Adipose tissue (tissue), 3 donors: ENCODE measurements at regions not wholly inside any gene's neighbourhood (a gene's known extent, or its start where the extent isn't known, plus 50 kb on each side); places are given as distances from the start of the nearest gene placed in this dataset.

Experiments
- H3K27ac ChIP-seq: one replicate; pipeline ENCODE4 v1.5.1; 2013; ENCODE audit warnings: low read depth, low read length
- WGBS, 3 donors: extraction: QIAGEN DNeasy Blood & Tissue Kit; methylation state at CpG; one replicate each; pipeline ENCODE4 v1.1.7; 2013; 5-methylcytosine and 5-hydroxymethylcytosine counted together
- donor health status: healthy with polysubstance abuse.
- donor health status: Bipolar disorder and iron deficiency.
- donor health status: healthy.

DNA sequence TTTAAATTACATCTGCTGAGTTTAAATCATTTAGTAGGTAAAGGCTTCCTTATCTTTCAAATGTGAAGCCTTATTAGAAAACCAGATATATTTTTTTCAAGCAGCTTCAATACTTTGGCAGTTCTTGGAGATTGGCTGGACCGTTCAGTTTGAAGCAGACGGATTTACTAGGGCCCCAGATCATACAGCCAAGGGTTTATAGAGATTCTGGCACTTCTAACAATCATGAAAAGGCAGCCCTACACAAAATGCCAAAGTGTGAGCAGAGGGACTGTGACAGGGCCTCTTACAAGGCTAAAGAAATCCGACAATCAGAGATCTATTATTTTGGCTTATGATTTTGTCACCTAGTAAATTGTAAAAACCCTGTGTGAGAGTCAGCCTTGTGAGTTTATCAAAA, 162.8 kb upstream of the SLC38A2 start:
- 71 to 83% (median 82%) methylated on average over 3 of the region's 3 CpGs for WGBS, 3 donors

GRCh38 chr12:46534327-46534840, 161.8 kb upstream of the SLC38A2 start:
- no peak overlapping the region for H3K27ac ChIP-seq
- WGBS, 3 donors, result 51 to 92% (median 69%) methylated on average over 1 of the region's 1 CpG

More for the DNA sequence above, 162.8 kb upstream of the SLC38A2 start:
- no peak overlapping the region for H3K27ac ChIP-seq

DNA sequence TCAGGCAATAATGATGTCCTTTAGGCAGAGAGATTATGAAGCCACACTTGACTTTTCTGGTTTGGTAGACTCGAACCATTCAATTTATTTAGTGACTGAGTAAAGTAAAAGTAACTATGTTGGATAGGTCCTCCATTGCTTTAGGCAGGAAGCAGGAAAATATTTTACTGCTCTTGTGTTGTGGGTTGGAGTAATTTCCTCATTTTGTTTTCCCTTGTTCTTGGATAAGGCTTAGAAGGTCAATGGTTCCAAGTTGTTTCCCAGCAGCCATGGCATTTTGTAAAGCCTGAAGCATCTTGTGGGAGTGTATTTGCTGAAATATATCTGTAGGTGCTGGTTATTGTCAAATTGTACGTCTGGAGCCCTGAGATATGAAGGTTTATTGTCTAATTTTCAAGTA, 161.2 kb upstream of the SLC38A2 start:
- 55 to 75% (median 71%) methylated on average over 2 of the region's 2 CpGs for WGBS, 3 donors
- H3K27ac ChIP-seq, result no peak overlapping the region

- H3K27ac ChIP-seq, result no peak overlapping the region
- 95 to 99% (median 98%) methylated on average over 3 of the region's 3 CpGs for WGBS, 3 donors
Observed at GRCh38 chr12:46531804-46532203, 159.2 kb upstream of the SLC38A2 start.

DNA sequence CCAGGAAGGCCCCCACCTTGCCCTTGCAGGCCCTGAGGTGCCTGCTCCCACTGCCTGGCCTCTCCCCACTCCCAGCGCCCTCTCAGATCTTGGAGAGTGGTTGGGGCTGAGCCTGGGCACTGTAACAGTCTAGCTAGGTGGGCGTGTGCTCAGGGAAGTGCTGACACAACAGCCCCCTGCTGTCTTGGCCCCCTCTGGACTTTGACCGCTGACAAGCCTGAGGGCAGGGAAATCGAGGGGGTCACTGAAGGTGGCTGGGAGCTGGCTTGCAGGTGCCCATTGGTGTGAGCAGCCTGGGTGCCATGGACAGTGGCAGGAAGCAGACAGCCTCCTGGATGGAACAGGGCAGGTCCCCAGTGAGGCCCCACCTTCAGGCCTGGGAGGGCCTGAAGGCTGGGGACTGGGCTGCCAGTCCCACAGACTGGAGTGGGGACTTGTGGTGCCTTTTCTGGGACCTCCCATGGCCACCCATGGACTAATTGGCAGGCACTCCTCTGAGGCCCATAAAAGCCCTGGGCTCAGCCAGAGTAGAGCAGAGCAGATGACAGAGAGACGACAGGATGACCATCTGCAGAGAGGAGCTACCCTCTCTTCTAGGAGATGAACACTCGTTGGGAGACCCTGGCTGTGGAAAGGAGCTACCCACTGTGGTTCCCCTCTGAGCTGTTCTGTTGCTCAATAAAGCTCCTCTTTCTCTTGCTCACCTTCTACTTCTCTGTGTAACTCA, 158.6 kb upstream of the SLC38A2 start:
- WGBS, 3 donors, result 94 to 96% (median 95%) methylated on average over 6 of the region's 6 CpGs
- no peak overlapping the region for H3K27ac ChIP-seq

DNA sequence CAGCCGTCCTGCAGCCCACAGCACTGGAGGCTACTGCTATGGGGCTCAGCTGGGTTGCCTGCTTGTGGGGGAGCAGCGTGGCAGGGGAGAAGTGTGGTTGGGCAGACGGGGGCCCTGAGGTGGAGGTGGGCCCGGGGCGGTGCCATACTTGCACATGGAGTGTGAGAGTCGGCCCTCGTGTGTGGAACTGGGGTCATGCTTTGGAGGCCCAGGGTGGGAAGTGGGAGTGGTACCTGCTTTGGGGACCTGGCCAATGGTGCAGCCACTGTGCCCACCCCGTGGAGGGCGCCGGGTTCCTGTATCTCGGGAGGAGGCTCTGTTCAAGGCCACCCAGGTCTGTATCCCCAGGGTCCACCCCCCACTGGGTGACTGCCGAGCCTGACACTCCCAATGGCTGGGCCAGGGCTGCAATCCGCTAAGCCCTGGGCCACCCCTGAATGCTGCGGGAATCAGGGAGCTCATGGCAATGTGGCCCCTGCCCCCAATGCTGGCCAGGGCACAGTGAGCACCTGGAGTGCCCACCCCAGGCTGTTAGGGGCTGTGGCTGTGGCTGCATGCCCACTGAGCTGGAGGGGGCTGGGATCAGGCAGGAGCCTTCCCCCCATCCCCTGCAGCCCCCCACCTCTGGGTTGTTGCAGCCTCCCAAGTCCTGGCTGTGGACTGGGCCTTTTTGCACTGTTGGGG, 157.9 kb upstream of the SLC38A2 start:
- 94 to 97% (median 97%) methylated on average over 14 of the region's 14 CpGs for WGBS, 3 donors
- no peak overlapping the region for H3K27ac ChIP-seq

DNA sequence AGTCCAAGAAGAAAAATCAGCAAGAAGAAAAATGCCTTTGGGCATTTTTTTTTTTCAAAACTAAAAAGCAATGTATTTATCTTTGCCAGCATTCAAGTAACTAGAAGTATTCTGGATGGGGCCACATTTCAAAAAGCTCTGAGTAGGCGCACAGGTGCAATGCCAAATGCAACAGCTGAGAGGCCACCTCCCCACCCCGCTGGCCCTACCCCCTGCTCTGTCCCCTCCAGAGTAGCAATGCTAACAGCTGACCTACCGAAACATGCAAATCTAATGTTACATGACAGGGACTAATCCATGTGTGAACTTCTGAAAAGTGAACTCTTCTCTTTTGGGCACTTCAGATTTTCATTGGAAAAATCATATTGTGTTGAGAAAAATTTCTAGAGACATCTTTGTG, 153.7 kb upstream of the SLC38A2 start:
- H3K27ac ChIP-seq, result no peak overlapping the region
- WGBS, 3 donors, result 67 to 87% (median 80%) methylated on average over 3 of the region's 3 CpGs

DNA sequence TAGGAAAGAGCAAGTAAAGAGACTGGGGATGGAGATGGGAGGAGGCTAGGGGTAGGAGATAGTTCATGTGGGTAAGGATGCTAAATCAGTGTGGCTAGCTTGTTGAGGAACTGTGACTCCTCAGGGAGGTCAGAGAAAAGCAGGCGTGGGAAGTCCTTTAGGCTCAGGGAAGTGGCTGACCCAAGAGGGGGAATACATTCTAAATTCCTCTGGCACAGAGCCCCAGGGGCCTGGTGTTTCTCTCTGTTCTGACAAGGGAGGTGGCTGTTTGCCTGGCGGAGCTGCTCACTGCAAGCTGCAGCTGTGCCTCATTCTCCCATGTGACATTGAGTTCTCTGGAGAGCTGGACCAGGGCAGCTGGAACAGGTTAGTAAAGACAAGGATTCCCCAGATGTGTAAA, 152.2 kb upstream of the SLC38A2 start:
- WGBS, 3 donors, result 54 to 64% (median 56%) methylated on average over 2 of the region's 2 CpGs
- H3K27ac ChIP-seq, result no peak overlapping the region

GRCh38 chr12:46523863-46524770, 151.5 kb upstream of the SLC38A2 start:
- H3K27ac ChIP-seq, result no peak overlapping the region
- 71 to 82% (median 75%) methylated on average over 10 of the region's 10 CpGs for WGBS, 3 donors

DNA sequence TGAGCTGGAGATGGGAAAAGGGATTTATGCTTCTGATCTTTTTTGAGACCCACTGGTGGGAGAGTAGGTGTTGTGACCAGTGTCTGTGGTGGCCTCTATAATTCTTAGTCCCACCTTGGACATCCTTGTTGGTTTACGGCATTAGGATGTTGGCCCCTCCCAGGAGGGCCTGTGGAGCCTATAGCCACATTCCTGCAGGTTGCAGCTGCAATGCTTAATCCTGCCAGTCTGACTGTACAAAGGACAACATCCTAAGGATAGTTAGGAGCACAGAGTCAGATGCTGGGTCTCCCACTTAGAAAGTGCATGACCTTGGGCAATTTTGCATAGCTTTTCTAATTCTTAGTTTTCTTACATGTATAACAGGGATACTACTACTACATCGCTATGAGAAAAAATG, 150.9 kb upstream of the SLC38A2 start:
- 87 to 90% (median 89%) methylated on average over 2 of the region's 2 CpGs for WGBS, 3 donors
- H3K27ac ChIP-seq, result no peak overlapping the region

- H3K27ac ChIP-seq, result no peak overlapping the region
- WGBS, 3 donors, result 15 to 59% (median 34%) methylated on average over 1 of the region's 1 CpG
Observed at GRCh38 chr12:46522071-46522470, 149.5 kb upstream of the SLC38A2 start.

GRCh38 chr12:46521145-46521544, 148.6 kb upstream of the SLC38A2 start:
- WGBS, 3 donors, result 89 to 93% (median 93%) methylated on average over 2 of the region's 2 CpGs
- no peak overlapping the region for H3K27ac ChIP-seq

GRCh38 chr12:46519407-46519806, 146.8 kb upstream of the SLC38A2 start:
- no peak overlapping the region for H3K27ac ChIP-seq
- WGBS, 3 donors, result 99 to 100% (median 100%) methylated on average over 1 of the region's 1 CpG

GRCh38 chr12:46518729-46519128, 146.2 kb upstream of the SLC38A2 start:
- WGBS, 3 donors, result 71 to 78% (median 78%) methylated on average over 3 of the region's 3 CpGs
- H3K27ac ChIP-seq, result no peak overlapping the region

DNA sequence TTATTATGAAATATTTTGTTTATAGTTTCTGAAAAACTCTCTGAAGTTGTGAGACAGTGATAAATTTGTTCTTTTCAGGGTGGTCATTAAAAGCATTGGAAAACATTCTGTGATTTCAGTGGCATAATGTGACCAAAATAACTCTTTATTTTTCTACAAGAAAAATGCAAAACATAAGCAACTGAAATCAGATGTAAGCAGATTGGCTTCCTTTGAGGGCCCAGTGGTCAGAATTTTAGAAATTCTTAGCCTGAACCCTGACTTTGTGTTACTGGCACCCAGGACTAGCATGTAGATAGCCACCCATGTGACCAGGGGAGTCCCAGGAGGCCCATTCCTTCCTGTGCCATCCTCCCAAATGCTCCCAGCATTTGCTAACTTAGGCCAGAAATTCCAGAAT, 145.6 kb upstream of the SLC38A2 start:
- no peak overlapping the region for H3K27ac ChIP-seq

DNA sequence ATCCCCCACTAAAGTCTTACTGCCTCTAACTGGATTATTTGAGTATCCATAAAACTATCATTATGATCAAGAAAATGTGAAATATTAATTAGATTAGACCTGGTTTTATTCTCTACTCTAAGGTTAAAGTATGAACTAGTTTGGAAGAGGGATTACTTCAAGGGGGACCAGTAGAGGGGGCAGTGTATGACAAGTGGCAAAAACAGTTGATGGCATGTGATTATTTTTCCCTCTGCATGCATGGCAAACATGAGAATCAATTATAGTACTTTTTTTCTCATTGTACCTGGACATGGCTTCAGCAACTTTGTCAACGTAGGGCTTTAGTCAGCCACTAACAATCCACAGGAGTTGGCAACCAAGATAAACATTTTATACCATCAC, 145.0 kb upstream of the SLC38A2 start:
- WGBS, 3 donors, result 93 to 100% (median 95%) methylated on average over 1 of the region's 1 CpG

GRCh38 chr12:46516933-46517578, 144.5 kb upstream of the SLC38A2 start:
- H3K27ac ChIP-seq, result no peak overlapping the region
- 89 to 95% (median 90%) methylated on average over 6 of the region's 6 CpGs for WGBS, 3 donors

More for the DNA sequence above, 145.0 kb upstream of the SLC38A2 start:
- H3K27ac ChIP-seq, result no peak overlapping the region

DNA sequence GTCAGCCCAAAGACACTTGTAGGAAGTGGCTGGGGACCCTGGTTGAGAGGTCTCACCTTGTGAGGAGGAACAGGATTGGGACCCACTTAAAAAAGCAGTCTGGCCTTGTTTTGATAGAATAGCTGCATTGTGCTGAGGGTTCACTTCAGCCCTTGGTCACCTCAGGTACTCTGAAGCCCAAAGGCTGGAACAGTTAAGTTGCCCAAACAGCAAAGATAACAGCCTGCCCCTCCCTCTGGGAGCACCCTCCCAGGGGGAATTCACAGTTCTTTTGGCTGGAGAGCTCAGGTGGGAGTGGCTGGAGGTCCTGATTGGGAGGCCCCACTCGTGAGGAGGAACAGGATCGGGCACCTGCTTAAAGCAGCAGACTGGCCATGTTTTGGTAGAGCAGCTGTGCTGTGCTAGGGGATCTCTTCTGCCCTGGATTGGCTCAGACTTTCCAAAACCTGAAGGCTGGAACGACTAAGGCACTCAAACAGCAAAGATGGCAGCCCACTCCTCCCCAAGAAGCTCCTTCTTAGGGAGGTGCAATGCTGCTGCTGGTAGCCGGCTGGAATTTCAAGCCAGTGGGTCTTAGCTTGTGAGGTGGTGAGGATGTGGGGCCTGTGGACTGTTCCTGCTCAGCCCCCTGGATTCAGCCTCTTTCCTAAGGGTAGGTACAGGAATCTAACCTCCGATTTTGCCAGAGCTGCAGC, 143.8 kb upstream of the SLC38A2 start:
- no peak overlapping the region for H3K27ac ChIP-seq
- 88 to 96% (median 90%) methylated on average over 5 of the region's 5 CpGs for WGBS, 3 donors
